ENCODE measurements at regions not wholly inside any gene's neighbourhood (a gene's known extent, or its start where the extent isn't known, plus 50 kb on each side); places are given as distances from the start of the nearest gene placed in this dataset.

DNA sequence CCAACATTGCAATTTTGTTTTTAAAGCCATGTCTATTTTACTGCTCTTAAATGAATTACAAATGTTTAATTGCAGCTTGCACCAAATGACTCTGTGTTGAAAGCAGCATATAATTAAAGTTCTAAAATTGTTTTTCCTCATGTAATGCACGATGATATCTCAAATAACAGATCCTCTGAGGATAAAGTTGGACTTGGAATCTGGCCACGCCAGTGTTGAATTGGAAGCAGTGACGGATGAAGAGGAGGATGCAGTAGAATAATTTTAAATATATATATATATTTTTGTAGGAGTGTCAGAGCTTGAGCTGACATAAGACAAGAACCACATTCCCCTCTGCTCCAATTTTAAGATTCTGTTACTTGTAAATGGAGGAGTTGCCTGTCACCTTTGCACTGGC is 406.6 kb upstream of the DPPA4 start:
- Mint-ChIP-seq H3K9me3 (peaks cover 0 to 4% of the 10 kb centered on the region in 2 donors), H3K27ac (no peak overlapping the region), H3K27me3 (ENCODE audit: low read depth) (no peaks in the 10 kb centered on the region), H3K4me3 (no peak overlapping the region), H3K4me1 (ENCODE audit: low read depth) (no peaks in the 10 kb centered on the region), H3K36me3 (ENCODE audit: insufficient read depth in 2 of 2) (no peaks in the 10 kb centered on the region)
- ATAC-seq (replicated peaks in 1 of 2) (no peak), DNase-seq (no peak)

DNA sequence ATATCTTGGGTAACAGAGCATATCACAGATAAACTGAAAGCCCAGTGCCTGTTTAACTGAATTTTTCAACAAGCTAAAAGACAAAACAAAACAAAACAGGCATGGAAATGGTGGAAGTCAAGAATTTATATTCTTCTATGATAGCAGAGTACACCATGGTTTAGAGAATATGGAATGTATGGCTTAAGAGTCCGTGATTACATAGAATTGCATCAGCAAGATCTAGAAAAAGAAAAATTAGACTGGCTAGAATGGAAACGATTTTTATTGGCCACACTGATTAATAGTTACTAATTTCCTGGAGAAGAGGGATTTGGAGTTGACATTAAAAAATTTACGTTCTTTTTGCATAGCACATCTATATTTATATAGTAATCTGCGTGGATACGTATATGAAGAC is 435.2 kb upstream of the DPPA4 start:
- Mint-ChIP-seq H3K4me1 (ENCODE audit: low read depth) (no peaks in the 10 kb centered on the region), H3K4me3 (no peak overlapping the region), H3K27me3 (ENCODE audit: low read depth) (no peaks in the 10 kb centered on the region), H3K9me3 (peaks cover 2 to 14% of the 10 kb centered on the region in 2 donors), H3K27ac (no peak overlapping the region), H3K36me3 (ENCODE audit: insufficient read depth in 2 of 2) (peaks cover 3 to 4% of the 10 kb centered on the region in 2 donors)
- ATAC-seq (replicated peaks in 1 of 2) (no peak), DNase-seq (no peak)

DNA sequence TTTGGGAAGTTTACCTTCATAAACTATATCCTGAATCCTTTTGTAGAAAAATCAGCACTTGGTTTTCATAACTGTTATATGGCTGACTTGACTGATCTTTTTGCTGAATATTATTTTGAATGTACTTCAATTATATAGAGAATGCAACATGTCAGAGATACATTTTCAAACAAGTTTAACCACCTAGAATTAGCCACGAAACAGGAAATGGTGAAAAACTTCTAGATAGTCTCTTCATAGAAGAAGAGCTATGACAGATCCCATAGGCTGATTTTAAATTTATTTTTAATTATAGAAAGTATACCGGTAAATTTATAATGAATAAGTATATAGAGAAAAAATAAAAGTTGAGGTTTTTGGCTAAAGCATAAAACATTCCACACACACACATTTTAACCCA is 436.8 kb upstream of the DPPA4 start:
- no peak for DNase-seq
- no peak overlapping the region for H3K27ac Mint-ChIP-seq
- peaks cover 3 to 16% of the 10 kb centered on the region in 2 donors for H3K9me3 Mint-ChIP-seq
- H3K4me3 Mint-ChIP-seq, result no peak overlapping the region
- ATAC-seq (replicated peaks in 1 of 2), result no peak
- H3K36me3 Mint-ChIP-seq (ENCODE audit: insufficient read depth in 2 of 2), result peaks cover 3 to 4% of the 10 kb centered on the region in 2 donors
- H3K4me1 Mint-ChIP-seq (ENCODE audit: low read depth), result no peaks in the 10 kb centered on the region
- no peaks in the 10 kb centered on the region for H3K27me3 Mint-ChIP-seq (ENCODE audit: low read depth)

DNA sequence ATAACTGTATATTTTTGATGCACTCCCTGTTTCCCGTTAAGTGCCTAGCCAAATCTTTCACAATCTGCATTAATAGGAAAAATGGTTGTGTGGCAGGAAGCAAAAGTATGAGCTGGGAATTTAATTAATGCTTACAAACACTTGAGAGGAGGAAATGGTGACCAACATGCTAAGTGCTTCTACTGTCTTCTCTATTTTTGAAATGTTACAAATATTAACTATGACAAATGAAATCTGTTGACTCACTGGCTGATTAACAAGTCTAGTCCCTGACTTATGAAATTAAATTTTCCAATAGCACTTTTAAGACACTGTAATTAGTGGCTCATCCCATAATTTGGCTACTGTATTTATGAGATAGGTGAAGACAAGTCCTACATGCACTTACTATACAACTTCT is 446.9 kb upstream of the DPPA4 start:
- Mint-ChIP-seq H3K36me3 (ENCODE audit: insufficient read depth in 2 of 2) (peaks cover 2 to 4% of the 10 kb centered on the region in 2 donors), H3K27me3 (ENCODE audit: low read depth) (no peaks in the 10 kb centered on the region), H3K4me3 (no peak overlapping the region), H3K27ac (no peak overlapping the region), H3K4me1 (ENCODE audit: low read depth) (no peaks in the 10 kb centered on the region), H3K9me3 (peaks cover 5 to 10% of the 10 kb centered on the region in 2 donors)
- ATAC-seq (replicated peaks in 1 of 2) (no peak), DNase-seq (no peak)

DNA sequence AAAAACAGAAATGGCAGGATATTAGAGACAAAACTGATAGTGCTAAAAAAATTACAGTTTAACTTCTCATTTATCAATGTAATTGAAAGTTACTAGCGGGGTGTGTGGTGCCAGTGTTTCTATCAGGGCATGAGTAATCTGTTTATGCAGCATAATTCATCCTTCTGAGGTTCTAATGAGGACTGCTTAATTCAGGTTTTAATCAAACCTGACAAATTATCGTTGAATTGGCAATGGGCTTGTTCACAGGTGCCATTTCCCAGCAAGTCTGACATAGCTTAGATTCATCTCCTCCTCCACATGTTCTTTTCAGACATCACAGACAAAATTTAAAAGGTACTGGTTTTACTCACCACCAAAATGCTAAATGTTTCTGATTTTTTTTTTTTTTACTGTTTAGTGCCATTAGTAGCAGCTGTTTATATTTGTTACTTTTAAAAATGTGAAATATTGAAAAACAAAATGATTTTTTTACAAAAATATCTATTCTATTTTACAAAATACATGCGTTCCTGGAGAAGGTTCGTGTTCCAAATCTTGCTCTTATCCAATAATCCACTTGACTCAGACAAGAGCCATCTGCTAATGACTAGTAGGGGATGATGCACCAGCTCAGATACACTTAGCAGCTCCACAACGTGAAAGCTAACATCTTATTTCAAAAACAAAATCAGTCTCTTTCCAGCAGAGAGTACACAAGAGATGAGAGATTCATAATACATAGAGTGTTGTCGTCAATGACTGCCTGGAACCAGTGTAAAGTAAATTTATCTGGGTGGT is 447.7 kb upstream of the DPPA4 start:
- Mint-ChIP-seq H3K27ac (no peak overlapping the region), H3K4me1 (ENCODE audit: low read depth) (no peaks in the 10 kb centered on the region), H3K27me3 (ENCODE audit: low read depth) (no peaks in the 10 kb centered on the region), H3K9me3 (peaks cover 3 to 10% of the 10 kb centered on the region in 2 donors), H3K4me3 (no peak overlapping the region), H3K36me3 (ENCODE audit: insufficient read depth in 2 of 2) (peaks cover 2% of the 10 kb centered on the region in 2 donors)
- ATAC-seq (replicated peaks in 1 of 2), result no peak
- no peak for DNase-seq

DNA sequence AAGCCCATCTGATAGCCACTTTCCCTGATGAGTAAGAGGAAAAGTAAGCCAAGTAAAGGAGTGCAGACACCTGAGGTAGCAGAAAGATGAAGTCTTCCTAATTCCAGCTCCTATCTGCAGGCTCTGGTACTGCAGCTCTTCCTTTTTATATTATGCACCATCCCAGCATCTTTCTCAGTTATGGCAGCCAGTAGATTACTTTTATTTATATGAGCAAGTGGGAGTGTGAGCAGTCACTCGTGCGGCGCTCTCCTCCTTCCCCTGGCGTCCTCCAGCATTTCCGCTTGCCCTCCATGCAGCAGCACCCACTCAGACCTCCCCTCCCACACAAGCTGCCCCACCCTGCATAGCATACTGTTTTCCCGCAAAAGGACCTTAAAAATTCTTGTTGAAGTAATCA is 465.9 kb upstream of the DPPA4 start:
- Mint-ChIP-seq H3K4me1 (ENCODE audit: low read depth) (peaks cover 38% of the 10 kb centered on the region), H3K27me3 (ENCODE audit: low read depth) (no peaks in the 10 kb centered on the region), H3K27ac (no peak overlapping the region), H3K36me3 (ENCODE audit: insufficient read depth in 2 of 2) (peaks cover 1 to 6% of the 10 kb centered on the region in 2 donors), H3K4me3 (no peak overlapping the region), H3K9me3 (peaks cover 5 to 8% of the 10 kb centered on the region in 2 donors)
- DNase-seq (no peak), ATAC-seq (replicated peaks in 1 of 2) (no peak)

DNA sequence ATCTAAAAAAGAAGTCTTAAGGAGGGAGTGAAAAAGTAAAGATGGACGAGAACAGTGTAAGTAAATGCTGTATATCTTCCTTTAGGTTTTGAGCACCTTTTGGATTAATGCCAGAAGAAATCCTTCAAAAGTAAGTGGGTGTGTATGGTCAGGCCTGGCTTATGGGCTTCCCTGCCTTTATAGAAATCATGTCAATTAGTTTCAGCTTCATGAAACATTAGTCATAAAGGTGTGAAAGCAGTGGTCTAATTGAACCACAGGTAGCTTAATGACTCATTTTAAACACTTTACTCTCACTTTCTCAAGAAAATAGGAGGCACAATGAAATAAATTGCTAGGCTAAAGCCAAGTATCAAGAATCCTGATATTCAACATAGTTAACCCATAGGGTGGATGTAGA is 467.4 kb upstream of the DPPA4 start:
- Mint-ChIP-seq H3K36me3 (ENCODE audit: insufficient read depth in 2 of 2) (peaks cover under 1 to 2% of the 10 kb centered on the region in 2 donors), H3K4me3 (peak overlapping the region in 1 of 2 donors; percentile 64), H3K27ac (no peak overlapping the region), H3K4me1 (ENCODE audit: low read depth) (peaks cover 38% of the 10 kb centered on the region), H3K27me3 (ENCODE audit: low read depth) (no peaks in the 10 kb centered on the region), H3K9me3 (peaks cover 3 to 5% of the 10 kb centered on the region in 2 donors)
- ATAC-seq (replicated peaks in 1 of 2), result peak; percentile 38 to 59
- no peak for DNase-seq

DNA sequence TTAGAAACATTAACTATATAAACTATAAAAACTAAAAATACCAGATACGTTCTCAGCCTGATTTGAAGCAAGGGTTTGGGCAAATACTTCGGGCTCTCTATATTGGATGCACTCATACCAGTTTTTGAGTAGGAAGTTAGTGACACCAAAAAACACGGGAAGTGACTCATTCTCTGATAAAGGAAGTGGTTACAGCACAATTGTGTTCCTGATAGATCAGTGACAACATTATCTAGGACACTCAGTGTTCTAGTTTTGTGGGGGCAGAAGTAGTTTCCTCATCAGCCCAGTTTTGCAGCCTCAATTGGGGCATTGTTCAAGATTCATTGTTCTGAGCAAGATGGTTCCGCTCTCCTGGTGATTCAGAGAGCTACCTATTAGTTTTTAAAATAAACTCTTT is 469.6 kb upstream of the DPPA4 start:
- Mint-ChIP-seq H3K4me1 (ENCODE audit: low read depth) (peaks cover 38% of the 10 kb centered on the region), H3K27me3 (ENCODE audit: low read depth) (no peaks in the 10 kb centered on the region), H3K9me3 (no peaks in the 10 kb centered on the region), H3K4me3 (peak overlapping the region; percentile 45 to 60), H3K27ac (peak overlapping the region; percentile 38), H3K36me3 (ENCODE audit: insufficient read depth in 2 of 2) (peaks cover 0 to 2% of the 10 kb centered on the region in 2 donors)
- ATAC-seq (replicated peaks in 1 of 2) (peak; percentile 88 to 95), DNase-seq (peak; percentile 28 to 33)

DNA sequence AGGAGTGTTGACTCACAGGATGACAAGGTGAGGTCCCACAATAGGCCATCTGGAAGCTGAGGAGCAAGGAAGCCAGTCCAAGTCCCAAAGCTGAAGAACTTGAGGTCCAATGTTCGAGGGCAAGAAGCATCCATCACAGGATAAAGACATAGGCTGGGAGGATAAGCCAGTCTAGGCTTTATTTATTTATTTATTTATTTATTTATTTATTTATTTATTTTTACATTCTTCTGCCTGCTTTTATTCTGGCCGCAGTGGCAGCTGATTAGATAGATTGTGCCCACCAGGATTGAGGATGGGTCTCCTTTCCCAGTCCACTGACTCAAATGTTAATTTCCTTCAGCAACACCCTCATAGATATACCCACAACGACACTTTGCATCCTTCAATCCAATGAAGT is 472.2 kb upstream of the DPPA4 start:
- Mint-ChIP-seq H3K27me3 (ENCODE audit: low read depth) (no peaks in the 10 kb centered on the region), H3K9me3 (peaks cover 2 to 5% of the 10 kb centered on the region in 2 donors), H3K4me1 (ENCODE audit: low read depth) (peaks cover 34% of the 10 kb centered on the region), H3K27ac (no peak overlapping the region), H3K4me3 (no peak overlapping the region), H3K36me3 (ENCODE audit: insufficient read depth in 2 of 2) (peaks cover 2% of the 10 kb centered on the region in 2 donors)
- ATAC-seq (replicated peaks in 1 of 2) (no peak), DNase-seq (no peak)

DNA sequence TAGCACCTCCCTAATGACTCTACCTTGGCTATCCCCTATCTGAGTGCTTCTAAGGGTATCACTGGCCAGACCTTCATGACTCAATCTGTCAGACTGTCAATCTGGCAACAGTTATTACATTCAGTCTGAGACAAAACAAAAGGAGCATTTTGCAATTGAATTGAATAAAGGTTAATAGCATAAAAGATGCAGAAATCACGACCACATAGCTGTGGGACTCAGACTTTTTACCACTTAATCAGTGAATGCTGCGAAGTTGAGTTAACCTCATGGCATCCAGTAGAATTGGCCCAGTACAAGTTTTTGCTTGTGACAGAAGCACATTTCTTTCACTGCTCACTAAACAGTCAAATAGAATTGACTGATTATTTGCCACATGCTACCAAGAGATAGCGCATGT is 480.7 kb upstream of the DPPA4 start:
- DNase-seq (no peak), ATAC-seq (replicated peaks in 1 of 2) (no peak)
- peaks cover 2% of the 10 kb centered on the region in 2 donors for H3K36me3 Mint-ChIP-seq (ENCODE audit: insufficient read depth in 2 of 2)
- H3K4me3 Mint-ChIP-seq, result no peak overlapping the region
- H3K9me3 Mint-ChIP-seq, result peaks cover 5 to 7% of the 10 kb centered on the region in 2 donors
- H3K27ac Mint-ChIP-seq, result no peak overlapping the region
- H3K4me1 Mint-ChIP-seq (ENCODE audit: low read depth), result no peaks in the 10 kb centered on the region
- H3K27me3 Mint-ChIP-seq (ENCODE audit: low read depth), result no peaks in the 10 kb centered on the region

DNA sequence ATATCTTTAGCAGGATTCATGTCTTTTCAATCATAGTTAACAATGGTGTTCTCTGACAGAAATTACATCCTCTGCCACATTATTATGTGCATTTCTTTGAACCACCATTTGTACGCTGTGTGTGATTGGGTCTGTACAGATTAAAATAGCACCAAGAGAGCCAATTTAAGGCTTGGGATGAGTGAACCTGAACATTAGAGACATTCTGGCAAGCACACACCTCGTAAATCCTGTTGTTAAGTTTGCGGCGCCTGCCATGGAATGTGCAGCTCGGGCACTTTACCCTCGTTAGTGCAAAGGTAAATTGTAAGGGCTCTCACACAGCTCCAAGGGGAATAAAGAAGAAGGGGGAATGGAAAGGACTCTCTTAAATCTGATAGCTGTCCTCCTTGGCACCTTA is 482.4 kb upstream of the DPPA4 start:
- Mint-ChIP-seq H3K36me3 (ENCODE audit: insufficient read depth in 2 of 2) (peaks cover 0 to 2% of the 10 kb centered on the region in 2 donors), H3K9me3 (peaks cover under 1 to 3% of the 10 kb centered on the region in 2 donors), H3K27ac (no peak overlapping the region), H3K4me1 (ENCODE audit: low read depth) (no peaks in the 10 kb centered on the region), H3K27me3 (ENCODE audit: low read depth) (no peaks in the 10 kb centered on the region), H3K4me3 (no peak overlapping the region)
- DNase-seq (no peak), ATAC-seq (replicated peaks in 1 of 2) (no peak)

DNA sequence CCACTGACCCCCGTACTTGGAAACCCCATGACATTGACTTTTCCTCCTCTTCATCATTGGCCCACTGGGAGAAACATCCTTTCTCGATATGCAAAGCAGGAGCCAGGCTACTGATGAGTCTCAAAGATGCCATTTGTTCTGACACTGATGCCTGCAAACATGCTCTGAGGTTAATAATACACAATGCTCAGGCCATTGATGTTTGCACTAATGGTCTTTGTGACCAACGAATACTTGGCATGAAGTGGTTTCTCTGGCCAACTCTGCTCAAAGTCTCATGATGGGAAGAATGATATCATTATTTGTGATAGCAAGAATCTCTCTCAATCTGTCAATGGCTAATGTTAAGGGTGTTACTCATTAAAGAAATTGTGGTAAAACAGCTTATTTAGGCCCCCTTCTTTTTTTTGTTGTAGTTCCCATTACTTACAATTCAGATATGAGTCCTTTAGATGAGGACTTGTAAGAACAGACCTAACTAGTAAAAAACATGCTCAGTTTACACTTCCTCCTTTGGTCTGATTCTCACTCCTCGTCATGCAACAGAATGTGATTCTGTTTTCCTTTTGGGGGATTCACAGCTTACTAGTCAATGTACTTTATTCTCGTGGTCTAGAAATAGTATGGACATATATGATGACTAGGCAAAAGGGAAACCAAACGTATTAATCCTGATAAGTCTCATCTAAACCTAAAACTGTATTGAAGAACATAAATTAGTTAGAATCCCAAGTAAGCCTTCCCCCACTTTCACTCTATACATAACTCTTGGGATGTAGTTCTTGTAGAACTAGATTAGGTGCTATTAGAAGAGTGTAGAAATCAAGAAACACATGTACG is 488.8 kb upstream of the DPPA4 start:
- no peak overlapping the region for H3K4me3 Mint-ChIP-seq
- no peaks in the 10 kb centered on the region for H3K4me1 Mint-ChIP-seq (ENCODE audit: low read depth)
- ATAC-seq (replicated peaks in 1 of 2) (no peak), DNase-seq (no peak)
- H3K27ac Mint-ChIP-seq, result no peak overlapping the region
- no peaks in the 10 kb centered on the region for H3K36me3 Mint-ChIP-seq (ENCODE audit: insufficient read depth in 2 of 2)
- no peaks in the 10 kb centered on the region for H3K27me3 Mint-ChIP-seq (ENCODE audit: low read depth)
- peaks cover 2 to 3% of the 10 kb centered on the region in 2 donors for H3K9me3 Mint-ChIP-seq

DNA sequence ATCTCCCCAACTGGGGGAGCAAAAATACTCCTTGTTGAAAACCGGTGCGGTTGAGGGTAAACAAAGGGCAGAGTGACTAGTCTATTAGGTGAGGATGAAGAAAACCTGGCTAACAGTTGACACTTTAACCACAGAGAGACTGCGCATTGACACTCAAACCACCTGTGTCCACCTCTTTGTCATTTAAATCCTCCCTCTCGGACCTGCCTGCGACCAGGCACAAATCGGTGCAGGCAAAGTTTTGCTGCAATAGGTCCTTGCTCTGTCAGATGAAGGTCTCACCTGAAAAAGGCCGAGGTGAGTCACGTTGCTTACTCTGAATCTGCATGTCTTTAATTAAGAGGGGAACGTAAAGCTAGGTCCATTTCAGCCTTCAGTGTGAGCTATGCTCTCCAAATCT is 494.1 kb upstream of the DPPA4 start:
- Mint-ChIP-seq H3K9me3 (peaks cover 0 to 3% of the 10 kb centered on the region in 2 donors), H3K27ac (no peak overlapping the region), H3K4me1 (ENCODE audit: low read depth) (no peaks in the 10 kb centered on the region), H3K4me3 (no peak overlapping the region), H3K36me3 (ENCODE audit: insufficient read depth in 2 of 2) (no peaks in the 10 kb centered on the region), H3K27me3 (ENCODE audit: low read depth) (no peaks in the 10 kb centered on the region)
- ATAC-seq (replicated peaks in 1 of 2) (no peak), DNase-seq (no peak)

All from activated T-cell treated with anti-CD3 and anti-CD28 coated beads, Interleukin-2, amount 50 U/mL, for 72 hours (primary cell).